IPS-NIHi7 (cell line): ENCODE measurements at regions not wholly inside any gene's neighbourhood (a gene's known extent, or its start where the extent isn't known, plus 50 kb on each side); places are given as distances from the start of the nearest gene placed in this dataset.

Source experiments
- DNase-seq: peaks from one replicate; pipeline ENCODE4 v3.0.0; 2012; ENCODE audit warnings: mixed read lengths; ENCODE audit errors: extremely low spot score

GRCh38 chr11:13104619-13105236 lies 95.6 kb downstream of the RASSF10 start:
- DNase-seq: no peak

GRCh38 chr11:13105237-13105844 lies 96.2 kb downstream of the RASSF10 start:
- no peak for DNase-seq

- DNase-seq: no peak
These were observed 98.5 kb downstream of the RASSF10 start for GRCh38 chr11:13107544-13108044.

- DNase-seq: no peak
These were observed 99.3 kb downstream of the RASSF10 start for GRCh38 chr11:13108416-13108815.

GRCh38 chr11:13109616-13110015 lies 100.5 kb downstream of the RASSF10 start:
- no peak for DNase-seq

GRCh38 chr11:13110145-13110544 lies 101.0 kb downstream of the RASSF10 start:
- DNase-seq: no peak

GRCh38 chr11:13110929-13111812 lies 102.1 kb downstream of the RASSF10 start:
- DNase-seq: no peak

- no peak for DNase-seq
These were observed 102.7 kb downstream of the RASSF10 start for GRCh38 chr11:13111813-13112130.

GRCh38 chr11:13114566-13115379 lies 105.7 kb downstream of the RASSF10 start:
- DNase-seq: peak; percentile 81

- no peak for DNase-seq
These were observed 106.2 kb downstream of the RASSF10 start for GRCh38 chr11:13115380-13115675.

GRCh38 chr11:13116491-13116890 lies 107.4 kb downstream of the RASSF10 start:
- no peak for DNase-seq

GRCh38 chr11:13117344-13117743 lies 108.2 kb downstream of the RASSF10 start:
- no peak for DNase-seq

- DNase-seq: no peak
These were observed 109.1 kb downstream of the RASSF10 start for GRCh38 chr11:13118194-13118593.

- DNase-seq: no peak
These were observed 109.5 kb downstream of the RASSF10 start for GRCh38 chr11:13118650-13119049.

GRCh38 chr11:13119361-13119760 lies 110.2 kb downstream of the RASSF10 start:
- no peak for DNase-seq

GRCh38 chr11:13119941-13120520 lies 110.9 kb downstream of the RASSF10 start:
- no peak for DNase-seq

GRCh38 chr11:13120691-13121090 lies 111.6 kb downstream of the RASSF10 start:
- no peak for DNase-seq

GRCh38 chr11:13126430-13126829 lies 117.3 kb downstream of the RASSF10 start:
- DNase-seq: no peak

- DNase-seq: no peak
These were observed 118.0 kb downstream of the RASSF10 start for GRCh38 chr11:13127161-13127560.

- DNase-seq: no peak
These were observed 119.2 kb downstream of the RASSF10 start for GRCh38 chr11:13128354-13128753.

GRCh38 chr11:13134066-13134465 lies 125.0 kb downstream of the RASSF10 start:
- no peak for DNase-seq

GRCh38 chr11:13134886-13135285 lies 125.8 kb downstream of the RASSF10 start:
- DNase-seq: no peak
